T-helper 2 cell treated with Interferon-gamma antibody and Interleukin-4, amounts not matched to agents 5 μg/mL and 100 μg/mL, for 36 hours (primary cell): ENCODE measurements at regions not wholly inside any gene's neighbourhood (a gene's known extent, or its start where the extent isn't known, plus 50 kb on each side); places are given as distances from the start of the nearest gene placed in this dataset.
"Not testable (repeated sequence)": the region's sequence is repeated elsewhere in the genome, so short reads cannot be mapped to it uniquely, and the experiment has no call there.

Experiments used
- DNase-seq: peaks from one replicate; pipeline ENCODE4 v3.0.0; 2021; ENCODE audit warnings: low spot score
- H3K27ac Mint-ChIP-seq: one replicate; pipeline ENCODE4 v1.8.0; 2021; ENCODE audit warnings: mild to moderate bottlenecking, mixed read lengths
- H3K27me3 Mint-ChIP-seq: one replicate; pipeline ENCODE4 v1.8.0; 2021; ENCODE audit warnings: low read depth, mixed read lengths
- H3K36me3 Mint-ChIP-seq: one replicate; pipeline ENCODE4 v1.8.0; 2021; ENCODE audit warnings: low read depth, mixed read lengths
- H3K4me1 Mint-ChIP-seq: one replicate; pipeline ENCODE4 v1.8.0; 2021; ENCODE audit warnings: low read depth, mixed read lengths
- H3K4me3 Mint-ChIP-seq: one replicate; pipeline ENCODE4 v1.8.0; 2022; ENCODE audit warnings: mild to moderate bottlenecking, moderate library complexity, mixed read lengths
- H3K9me3 Mint-ChIP-seq: one replicate; pipeline ENCODE4 v1.8.0; 2021; ENCODE audit warnings: mixed read lengths

- H3K4me3 Mint-ChIP-seq, result no peak overlapping the region
- no peaks in the 10 kb centered on the region for H3K27me3 Mint-ChIP-seq
- H3K36me3 Mint-ChIP-seq, result no peaks in the 10 kb centered on the region
- no peaks in the 10 kb centered on the region for H3K4me1 Mint-ChIP-seq
- no peak for DNase-seq
- no peak overlapping the region for H3K27ac Mint-ChIP-seq
- peaks cover 14% of the 10 kb centered on the region for H3K9me3 Mint-ChIP-seq
These were observed 1616.1 kb downstream of the C4orf33 start for GRCh38 chr4:130712038-130712437.

GRCh38 chr4:130714006-130714405 lies 1618.1 kb downstream of the C4orf33 start:
- no peak overlapping the region for H3K27ac Mint-ChIP-seq
- peaks cover 9% of the 10 kb centered on the region for H3K9me3 Mint-ChIP-seq
- no peaks in the 10 kb centered on the region for H3K27me3 Mint-ChIP-seq
- no peak overlapping the region for H3K4me3 Mint-ChIP-seq
- DNase-seq, result no peak
- H3K4me1 Mint-ChIP-seq, result no peaks in the 10 kb centered on the region
- H3K36me3 Mint-ChIP-seq, result no peaks in the 10 kb centered on the region

GRCh38 chr4:130722361-130722760 lies 1626.4 kb downstream of the C4orf33 start:
- H3K9me3 Mint-ChIP-seq, result no peaks in the 10 kb centered on the region
- H3K27ac Mint-ChIP-seq, result no peak overlapping the region
- DNase-seq, result no peak
- no peaks in the 10 kb centered on the region for H3K27me3 Mint-ChIP-seq
- no peaks in the 10 kb centered on the region for H3K36me3 Mint-ChIP-seq
- no peak overlapping the region for H3K4me3 Mint-ChIP-seq
- H3K4me1 Mint-ChIP-seq, result no peaks in the 10 kb centered on the region

GRCh38 chr4:130736436-130737185 lies 1640.7 kb downstream of the C4orf33 start:
- H3K27me3 Mint-ChIP-seq, result no peaks in the 10 kb centered on the region
- H3K4me3 Mint-ChIP-seq, result no peak overlapping the region
- H3K4me1 Mint-ChIP-seq, result no peaks in the 10 kb centered on the region
- H3K9me3 Mint-ChIP-seq, result peaks cover 10% of the 10 kb centered on the region
- DNase-seq, result no peak
- no peaks in the 10 kb centered on the region for H3K36me3 Mint-ChIP-seq
- no peak overlapping the region for H3K27ac Mint-ChIP-seq

GRCh38 chr4:130738233-130738632 lies 1642.3 kb downstream of the C4orf33 start:
- H3K27ac Mint-ChIP-seq, result no peak overlapping the region
- H3K27me3 Mint-ChIP-seq, result no peaks in the 10 kb centered on the region
- H3K4me1 Mint-ChIP-seq, result no peaks in the 10 kb centered on the region
- H3K4me3 Mint-ChIP-seq, result no peak overlapping the region
- H3K9me3 Mint-ChIP-seq, result peaks cover 10% of the 10 kb centered on the region
- H3K36me3 Mint-ChIP-seq, result no peaks in the 10 kb centered on the region
- DNase-seq, result no peak

- no peaks in the 10 kb centered on the region for H3K27me3 Mint-ChIP-seq
- no peak overlapping the region for H3K27ac Mint-ChIP-seq
- H3K36me3 Mint-ChIP-seq, result no peaks in the 10 kb centered on the region
- H3K4me3 Mint-ChIP-seq, result no peak overlapping the region
- H3K9me3 Mint-ChIP-seq, result peaks cover 5% of the 10 kb centered on the region
- no peak for DNase-seq
- no peaks in the 10 kb centered on the region for H3K4me1 Mint-ChIP-seq
These were observed 1651.9 kb downstream of the C4orf33 start for GRCh38 chr4:130747842-130748241.

- H3K4me3 Mint-ChIP-seq, result no peak overlapping the region
- H3K36me3 Mint-ChIP-seq, result no peaks in the 10 kb centered on the region
- DNase-seq, result no peak
- no peak overlapping the region for H3K27ac Mint-ChIP-seq
- no peaks in the 10 kb centered on the region for H3K27me3 Mint-ChIP-seq
- no peaks in the 10 kb centered on the region for H3K4me1 Mint-ChIP-seq
- no peaks in the 10 kb centered on the region for H3K9me3 Mint-ChIP-seq
These were observed 1658.0 kb downstream of the C4orf33 start for GRCh38 chr4:130753926-130754325.

GRCh38 chr4:130760246-130760645 lies 1664.3 kb downstream of the C4orf33 start:
- Mint-ChIP-seq H3K4me1 (no peaks in the 10 kb centered on the region), H3K27me3 (no peaks in the 10 kb centered on the region), H3K36me3 (no peaks in the 10 kb centered on the region), H3K9me3 (peaks cover 6% of the 10 kb centered on the region), H3K4me3 (no peak overlapping the region), H3K27ac (no peak overlapping the region)
- DNase-seq, result no peak

- not testable (repeated sequence) for DNase-seq, H3K4me3 Mint-ChIP-seq, H3K27me3 Mint-ChIP-seq, H3K27ac Mint-ChIP-seq, H3K4me1 Mint-ChIP-seq, H3K9me3 Mint-ChIP-seq, H3K36me3 Mint-ChIP-seq
These were observed 1671.4 kb downstream of the C4orf33 start for GRCh38 chr4:130767384-130767783.

GRCh38 chr4:130772966-130773365 lies 1677.0 kb downstream of the C4orf33 start:
- DNase-seq, H3K9me3 Mint-ChIP-seq, H3K27ac Mint-ChIP-seq, H3K4me1 Mint-ChIP-seq, H3K4me3 Mint-ChIP-seq, H3K36me3 Mint-ChIP-seq, H3K27me3 Mint-ChIP-seq: not testable (repeated sequence)

- no peak overlapping the region for H3K27ac Mint-ChIP-seq
- H3K9me3 Mint-ChIP-seq, result peaks cover 17% of the 10 kb centered on the region
- no peak overlapping the region for H3K4me3 Mint-ChIP-seq
- DNase-seq, result no peak
- H3K4me1 Mint-ChIP-seq, result no peaks in the 10 kb centered on the region
- H3K27me3 Mint-ChIP-seq, result no peaks in the 10 kb centered on the region
- H3K36me3 Mint-ChIP-seq, result no peaks in the 10 kb centered on the region
These were observed 1712.5 kb downstream of the C4orf33 start for GRCh38 chr4:130808492-130808891.

GRCh38 chr4:130812117-130812765 lies 1716.3 kb downstream of the C4orf33 start:
- H3K4me1 Mint-ChIP-seq, result no peaks in the 10 kb centered on the region
- H3K9me3 Mint-ChIP-seq, result peaks cover 12% of the 10 kb centered on the region
- no peaks in the 10 kb centered on the region for H3K36me3 Mint-ChIP-seq
- no peak for DNase-seq
- H3K4me3 Mint-ChIP-seq, result no peak overlapping the region
- no peaks in the 10 kb centered on the region for H3K27me3 Mint-ChIP-seq
- H3K27ac Mint-ChIP-seq, result no peak overlapping the region

- H3K27me3 Mint-ChIP-seq, result no peaks in the 10 kb centered on the region
- H3K4me3 Mint-ChIP-seq, result no peak overlapping the region
- DNase-seq, result no peak
- H3K27ac Mint-ChIP-seq, result no peak overlapping the region
- no peaks in the 10 kb centered on the region for H3K4me1 Mint-ChIP-seq
- H3K9me3 Mint-ChIP-seq, result peaks cover 10% of the 10 kb centered on the region
- H3K36me3 Mint-ChIP-seq, result no peaks in the 10 kb centered on the region
These were observed 1718.9 kb downstream of the C4orf33 start for GRCh38 chr4:130814896-130815295.

- no peaks in the 10 kb centered on the region for H3K27me3 Mint-ChIP-seq
- no peaks in the 10 kb centered on the region for H3K4me1 Mint-ChIP-seq
- no peak overlapping the region for H3K4me3 Mint-ChIP-seq
- DNase-seq, result no peak
- H3K9me3 Mint-ChIP-seq, result no peaks in the 10 kb centered on the region
- no peaks in the 10 kb centered on the region for H3K36me3 Mint-ChIP-seq
- no peak overlapping the region for H3K27ac Mint-ChIP-seq
These were observed 1724.5 kb downstream of the C4orf33 start for GRCh38 chr4:130820448-130820847.

GRCh38 chr4:130825284-130825683 lies 1729.3 kb downstream of the C4orf33 start:
- H3K27ac Mint-ChIP-seq, result no peak overlapping the region
- no peaks in the 10 kb centered on the region for H3K4me1 Mint-ChIP-seq
- H3K36me3 Mint-ChIP-seq, result no peaks in the 10 kb centered on the region
- no peak for DNase-seq
- H3K27me3 Mint-ChIP-seq, result no peaks in the 10 kb centered on the region
- no peak overlapping the region for H3K4me3 Mint-ChIP-seq
- peaks cover 8% of the 10 kb centered on the region for H3K9me3 Mint-ChIP-seq
